COLO668 (cell line): ENCODE measurements at regions not wholly inside any gene's neighbourhood (a gene's known extent, or its start where the extent isn't known, plus 50 kb on each side); places are given as distances from the start of the nearest gene placed in this dataset.

ENCODE experiments used
- DNase-seq: peaks from one replicate; lab custom pipeline; 2025; ENCODE audit not compliant: unreplicated experiment; lab: John Stamatoyannopoulos, UW

DNA sequence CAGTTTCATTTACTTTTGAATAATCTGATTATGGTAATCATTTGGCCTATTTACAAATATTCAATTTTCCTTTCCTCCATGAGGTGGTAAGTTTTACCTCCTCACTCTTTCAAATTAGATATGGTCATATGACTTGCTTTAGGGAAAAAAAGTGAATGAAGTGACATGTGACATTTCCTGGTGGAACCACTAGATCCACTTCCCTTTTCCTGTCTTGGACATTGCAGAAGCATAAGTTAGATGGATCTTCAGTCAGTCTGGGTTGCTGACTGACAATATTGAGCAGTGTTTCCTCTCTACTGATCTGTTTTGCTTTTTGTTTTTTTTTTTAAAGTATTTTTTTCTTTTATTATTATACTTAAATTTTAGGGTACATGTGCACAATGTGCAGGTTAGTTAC, 481.1 kb upstream of the PTBP2 start:
- DNase-seq = no peak

DNA sequence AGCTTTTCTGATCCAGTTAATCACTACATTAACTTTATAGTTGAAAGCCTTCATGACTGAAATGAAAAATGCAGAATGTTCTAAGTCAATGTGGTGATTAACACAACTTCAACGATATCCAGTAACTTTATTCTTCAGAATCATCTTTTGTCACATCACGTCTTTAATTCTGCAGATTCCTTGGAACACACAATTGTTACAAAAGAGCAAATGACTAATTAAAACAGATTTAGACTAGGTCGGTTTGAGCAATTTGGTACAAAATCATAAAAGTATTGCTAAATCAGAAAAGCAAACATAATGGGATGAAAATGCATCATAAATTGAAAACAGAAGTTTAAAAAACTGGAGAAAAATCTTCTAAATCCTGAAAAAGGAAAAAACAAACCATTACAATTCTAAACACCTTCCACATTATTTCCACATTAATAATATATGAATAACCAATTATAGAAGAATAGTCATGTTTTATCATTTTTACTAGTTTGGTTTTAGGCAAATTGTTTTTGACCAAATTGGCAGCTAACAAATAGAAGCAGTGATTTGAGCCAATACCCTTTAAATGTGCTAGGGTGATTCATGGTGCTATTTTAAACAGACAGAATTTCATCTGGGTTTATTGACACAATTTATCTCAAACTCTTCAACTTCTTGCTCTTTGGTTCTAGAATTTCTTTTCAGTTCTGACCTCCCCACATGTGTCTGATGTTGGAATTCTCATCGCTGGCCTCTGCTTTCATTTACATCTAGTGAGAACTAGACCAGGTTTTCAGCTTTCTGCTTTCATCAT, 468.1 kb upstream of the PTBP2 start:
- no peak for DNase-seq

DNA sequence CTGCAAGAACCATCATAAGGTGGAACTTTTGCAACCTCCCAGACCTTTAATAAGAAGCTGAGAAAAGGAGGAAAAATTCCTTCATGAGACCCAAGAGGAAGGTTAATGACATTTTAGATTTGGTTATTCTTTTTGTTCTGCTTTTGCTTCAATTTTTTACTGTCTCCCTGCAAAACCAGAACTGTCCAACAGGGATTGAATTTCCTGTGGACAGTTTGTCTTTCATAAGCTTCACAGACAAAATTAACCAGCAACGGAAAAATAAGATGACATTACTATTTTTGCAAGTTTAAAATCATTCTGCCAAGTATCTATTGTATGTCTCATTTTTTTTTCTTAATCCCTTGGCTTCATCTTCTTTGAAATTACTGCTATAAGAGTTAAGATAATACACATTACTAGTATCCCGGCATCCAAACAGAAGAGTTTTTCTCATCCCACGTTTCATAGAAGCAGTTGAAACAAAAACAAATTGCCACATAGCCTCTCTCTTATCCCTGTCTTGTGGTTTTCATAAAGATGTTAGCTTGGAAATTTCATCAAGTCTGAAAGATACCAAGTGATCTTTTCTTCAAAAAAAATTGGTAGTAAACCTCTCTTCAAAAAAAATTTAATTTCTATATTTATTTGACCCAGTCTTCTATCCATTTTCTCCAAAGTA, 465.3 kb upstream of the PTBP2 start:
- no peak for DNase-seq

DNA sequence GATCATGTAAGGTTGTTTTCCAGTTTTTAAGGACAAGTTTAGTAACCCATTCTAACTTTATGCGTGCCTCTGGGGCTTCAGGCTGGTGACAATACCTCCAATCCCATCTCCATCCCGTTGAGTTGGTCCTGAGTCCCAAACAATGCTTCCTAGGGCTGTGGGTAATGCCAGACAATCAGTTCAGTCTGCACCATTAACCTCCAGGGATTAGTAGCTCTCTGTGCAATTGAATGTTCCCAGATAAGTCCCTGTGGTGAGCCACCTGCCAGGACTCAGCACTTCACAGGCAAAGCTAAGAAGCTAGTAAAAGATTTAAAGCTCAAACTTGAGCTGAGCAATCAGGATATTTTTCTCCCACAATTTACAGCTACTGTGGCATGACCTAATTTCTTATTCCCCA, 462.2 kb upstream of the PTBP2 start:
- DNase-seq = no peak

DNA sequence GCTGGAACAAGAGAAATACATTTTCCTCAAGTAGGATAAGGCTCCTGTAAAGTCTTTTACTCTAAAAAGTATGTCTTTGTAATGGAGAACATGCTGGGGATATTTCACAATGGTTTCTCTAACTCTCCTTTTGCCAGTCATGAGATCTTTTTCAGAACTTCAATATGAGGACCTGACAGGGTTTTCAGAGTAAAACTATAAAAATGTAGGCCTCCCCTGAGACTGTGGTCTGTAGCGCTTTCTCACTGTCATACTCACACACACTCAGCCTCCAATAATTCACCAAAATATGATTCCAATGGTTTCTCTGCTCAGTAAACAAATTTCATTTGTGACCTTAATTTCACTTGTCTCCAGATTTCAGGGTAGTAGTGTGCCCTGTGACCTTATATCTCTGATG, 440.1 kb upstream of the PTBP2 start:
- DNase-seq = no peak

DNA sequence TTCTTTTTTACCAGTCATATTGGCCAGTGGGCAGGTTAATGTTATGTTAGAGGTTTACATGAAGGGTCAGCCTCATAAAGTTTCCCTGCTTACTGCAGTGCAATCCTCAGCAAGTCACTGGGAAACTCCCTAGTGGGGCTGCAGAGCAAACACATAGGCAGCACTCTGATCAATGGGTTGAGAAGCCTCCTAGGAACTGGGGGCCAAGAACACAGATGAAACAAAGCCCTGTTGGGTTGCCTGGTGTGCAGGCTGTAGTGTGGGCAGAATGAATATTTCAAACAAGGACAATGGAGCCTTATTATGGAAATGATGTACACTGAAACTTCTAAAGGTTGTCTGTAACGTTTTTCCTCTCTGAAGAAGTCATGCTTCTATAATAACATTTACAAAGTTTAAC, 431.6 kb upstream of the PTBP2 start:
- no peak for DNase-seq

DNA sequence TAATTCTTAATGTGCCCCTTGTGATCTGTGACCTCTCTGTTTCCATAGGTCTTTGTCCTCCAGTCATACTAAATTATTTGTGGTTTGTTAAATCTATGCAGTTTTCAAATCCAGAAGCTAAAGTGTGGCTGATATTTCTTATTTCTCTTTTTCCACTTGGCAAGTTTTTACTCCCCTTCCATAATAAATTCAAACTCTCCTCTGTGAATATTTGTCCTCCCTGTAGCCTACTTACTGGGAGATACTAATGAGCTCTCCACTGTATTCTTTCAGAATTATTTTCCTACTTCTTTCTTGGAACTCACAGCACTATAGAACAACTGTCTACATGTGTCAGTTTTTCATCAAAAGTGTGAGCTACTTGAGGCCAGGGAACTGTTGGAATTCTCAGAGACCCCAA, 430.8 kb upstream of the PTBP2 start:
- no peak for DNase-seq

DNA sequence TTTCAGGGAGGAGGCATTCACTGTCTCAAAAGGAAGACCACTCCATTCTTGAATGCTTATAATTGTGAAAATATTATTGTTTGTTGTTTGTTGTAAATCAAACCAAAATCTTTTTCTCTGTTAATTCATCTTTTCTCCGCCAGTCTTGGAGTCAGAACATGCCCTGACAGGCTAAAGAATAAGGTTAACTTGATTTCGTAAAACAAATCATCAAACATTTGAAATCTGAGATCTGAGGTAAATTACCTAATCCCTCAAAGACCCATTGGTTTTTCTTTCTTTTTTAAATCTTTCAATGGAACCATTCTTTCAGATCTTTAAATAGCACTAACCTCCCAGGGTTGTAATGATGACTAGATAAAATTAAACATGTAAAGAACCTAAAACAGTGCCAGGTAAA, 430.1 kb upstream of the PTBP2 start:
- DNase-seq = no peak

DNA sequence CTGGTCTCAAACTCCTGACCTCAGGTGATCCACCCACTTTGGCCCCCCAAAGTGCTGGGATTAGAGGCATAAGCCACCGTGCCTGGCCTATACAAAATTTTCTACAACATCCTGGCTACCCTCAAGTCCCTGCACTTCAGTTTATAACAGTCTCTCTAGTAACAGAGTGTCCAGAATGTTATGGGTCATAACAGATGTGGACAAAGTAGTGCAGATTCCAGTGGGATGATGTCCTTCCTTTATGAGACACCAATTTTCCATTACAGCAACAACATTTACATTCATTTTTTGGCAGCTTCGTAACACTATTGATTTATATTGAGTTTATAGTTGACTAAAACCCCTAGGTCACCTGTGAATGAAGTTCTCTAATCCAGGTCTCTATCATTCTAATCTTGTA, 429.4 kb upstream of the PTBP2 start:
- DNase-seq = no peak

DNA sequence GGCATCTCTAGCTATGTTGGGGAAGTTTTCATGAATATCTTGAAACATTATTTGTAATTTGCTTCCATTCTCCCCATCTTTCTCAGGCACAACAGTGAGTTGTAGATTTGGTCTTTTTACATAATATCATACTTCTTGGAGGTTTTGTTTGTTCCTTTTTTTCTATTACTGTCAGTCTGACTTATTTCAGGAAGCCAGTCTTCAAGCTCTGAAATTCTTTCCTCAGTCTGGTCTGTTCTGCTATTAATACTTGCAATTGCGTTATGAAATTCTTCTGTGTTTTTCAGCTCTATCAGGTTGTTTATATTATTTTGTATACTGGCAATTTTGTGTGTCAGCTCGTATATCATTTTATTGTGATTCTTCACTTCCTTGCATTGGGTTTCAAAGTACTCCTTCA, 424.6 kb upstream of the PTBP2 start:
- no peak for DNase-seq

DNA sequence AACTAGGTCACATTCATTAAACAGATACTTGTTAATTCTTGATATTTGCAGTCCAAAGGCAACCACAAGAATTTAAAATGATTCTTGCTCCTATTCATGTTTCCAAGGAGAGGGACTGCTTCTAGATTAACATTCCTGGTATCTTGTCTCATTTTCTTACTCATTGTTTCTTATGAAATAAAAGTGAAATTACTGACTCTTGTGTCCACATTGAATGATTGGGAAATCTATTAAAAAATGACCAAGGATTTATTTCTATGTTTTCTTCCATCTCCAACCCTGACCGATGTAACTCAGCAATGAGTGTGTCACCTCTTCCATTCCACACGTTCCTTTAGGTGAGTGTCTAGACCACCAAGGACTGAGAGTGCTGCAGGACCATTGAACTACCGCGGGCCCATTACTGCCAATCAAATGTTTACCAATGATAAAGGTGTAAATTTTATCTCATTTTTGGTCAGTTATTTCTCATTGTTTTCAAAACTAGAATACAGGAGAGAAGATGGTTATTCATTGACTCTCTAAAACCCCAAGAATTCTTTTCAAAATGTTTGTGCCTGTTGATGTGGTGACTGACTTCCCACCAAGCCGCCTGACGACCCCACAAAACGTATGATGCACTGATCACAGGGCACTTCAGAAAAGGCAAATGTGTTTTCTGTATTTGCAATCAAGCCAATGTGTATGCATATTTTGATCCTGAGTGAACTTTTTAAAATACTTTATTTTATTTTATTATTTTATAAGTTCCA, 414.6 kb upstream of the PTBP2 start:
- no peak for DNase-seq

DNA sequence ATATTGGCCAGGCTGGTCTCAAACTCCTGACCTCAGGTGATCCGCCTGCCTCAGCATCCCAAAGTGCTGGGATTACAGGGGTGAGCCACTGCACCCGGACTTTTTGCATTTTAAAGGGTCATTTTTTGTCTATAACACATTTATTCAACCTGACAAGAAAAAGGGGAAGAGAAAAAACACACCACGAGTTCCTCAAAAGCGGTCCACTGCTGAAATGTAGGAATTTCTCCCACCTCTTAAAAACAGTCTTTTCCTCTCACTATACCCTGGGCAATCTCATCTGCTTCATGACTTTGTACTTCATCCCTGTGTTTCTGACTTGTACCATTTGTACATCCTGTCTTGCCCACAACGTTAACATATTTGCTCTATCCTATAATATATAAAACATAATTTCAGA, 413.3 kb upstream of the PTBP2 start:
- DNase-seq = no peak

DNA sequence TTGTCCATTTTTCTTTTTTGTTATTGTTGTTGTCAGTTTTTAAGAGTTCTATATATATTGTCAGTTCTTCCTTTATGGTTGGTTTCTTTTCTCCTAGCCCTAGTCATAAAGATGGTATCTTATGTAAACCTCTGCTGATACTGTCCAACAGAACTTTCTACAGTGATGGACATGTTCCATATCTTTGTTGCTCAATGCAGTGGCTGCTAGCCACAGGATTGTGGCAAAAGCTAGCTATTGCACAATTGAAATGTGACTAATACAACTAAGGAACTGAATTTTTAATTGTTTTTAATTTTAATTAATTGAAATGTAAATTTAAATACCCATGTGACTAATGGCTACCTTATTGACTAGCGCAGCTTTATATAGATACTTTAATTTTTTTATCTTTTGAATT, 411.8 kb upstream of the PTBP2 start:
- DNase-seq = no peak

DNA sequence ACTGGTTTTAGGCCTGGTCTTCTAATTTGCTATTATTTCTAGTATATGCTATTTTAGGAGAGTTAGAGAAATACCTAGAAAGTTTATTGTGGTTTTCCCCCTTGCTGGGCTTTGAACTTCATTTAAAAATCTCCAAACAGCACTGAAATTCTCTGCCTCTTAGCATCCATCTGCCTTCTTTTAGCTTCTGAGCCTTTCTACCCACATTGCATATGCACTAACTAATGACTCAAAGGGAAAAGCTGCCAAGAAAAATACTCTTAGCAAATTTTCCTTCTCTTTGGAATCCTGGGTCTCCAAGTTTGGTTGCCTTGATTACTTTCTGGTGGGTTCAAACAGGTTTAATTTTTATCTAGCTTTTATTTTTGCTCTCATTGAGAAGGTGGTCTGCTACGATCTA, 408.4 kb upstream of the PTBP2 start:
- DNase-seq = no peak

DNA sequence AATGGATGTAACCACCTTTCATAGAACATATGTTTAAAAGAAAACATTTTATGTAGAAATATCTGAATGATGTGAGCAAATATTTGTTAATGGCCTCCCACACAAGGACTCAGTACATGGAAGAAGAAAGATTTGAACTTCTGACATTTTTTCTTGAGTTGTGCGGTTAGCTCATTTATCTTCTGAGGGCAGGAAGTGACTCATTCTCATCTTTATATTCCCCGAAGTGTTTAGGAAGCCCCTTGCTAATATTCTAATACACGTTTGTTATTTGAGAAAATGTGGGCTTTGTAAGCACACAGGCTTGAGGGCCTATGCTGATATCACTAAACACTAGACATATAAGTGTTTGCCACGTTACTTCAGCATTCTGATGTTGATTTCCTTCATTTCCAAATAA, 392.5 kb upstream of the PTBP2 start:
- no peak for DNase-seq

DNA sequence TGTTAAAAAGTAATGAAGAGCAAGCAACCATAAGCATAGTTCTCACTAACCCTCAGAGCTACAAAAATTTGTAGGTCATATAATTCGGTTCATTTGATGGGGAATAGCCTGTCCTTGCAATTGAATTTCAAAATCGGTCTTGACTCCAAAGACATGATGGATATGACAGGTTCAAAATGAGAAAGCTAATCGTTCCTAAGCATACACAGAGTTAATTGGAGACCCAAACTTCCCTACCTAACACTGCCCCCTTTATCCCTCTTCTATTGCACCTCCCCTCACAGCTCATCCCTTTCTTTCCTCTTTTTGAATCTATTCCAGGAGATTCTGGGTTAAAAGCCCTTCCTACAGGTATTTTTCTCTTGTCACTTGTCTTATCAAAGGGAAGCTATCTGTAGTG, 390.0 kb upstream of the PTBP2 start:
- no peak for DNase-seq

DNA sequence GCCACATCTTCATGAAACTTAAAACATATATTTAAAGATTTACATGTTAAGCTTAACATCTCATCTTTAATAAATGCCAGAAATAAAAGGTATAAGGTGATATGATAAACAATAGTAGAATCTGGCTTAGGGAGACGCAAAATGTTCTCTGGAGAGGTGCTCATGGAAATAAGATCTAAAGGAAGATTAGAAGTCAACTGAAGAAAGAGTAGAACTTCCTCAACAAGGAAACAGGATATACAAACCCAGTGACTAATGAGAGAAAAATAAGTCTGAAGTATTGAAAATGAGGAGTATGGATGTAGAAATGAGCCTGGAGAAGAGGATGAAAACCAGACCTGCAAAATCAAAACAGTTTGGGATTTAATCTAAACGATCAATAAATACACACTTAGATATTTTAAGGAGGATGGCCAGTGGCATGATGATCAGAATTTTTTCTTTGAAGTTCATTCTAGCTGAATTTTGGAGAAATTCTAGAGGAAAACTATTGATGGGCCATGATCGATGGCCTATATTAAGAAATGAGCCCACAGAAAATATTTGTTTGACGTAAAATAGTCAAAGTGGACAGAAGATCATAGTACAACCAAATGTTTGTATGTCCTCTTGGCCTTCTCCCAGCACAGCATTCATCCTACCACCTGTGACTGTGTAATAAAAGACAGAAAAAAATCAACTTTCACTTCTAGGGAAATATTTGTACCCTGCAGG, 387.9 kb upstream of the PTBP2 start:
- DNase-seq = no peak

DNA sequence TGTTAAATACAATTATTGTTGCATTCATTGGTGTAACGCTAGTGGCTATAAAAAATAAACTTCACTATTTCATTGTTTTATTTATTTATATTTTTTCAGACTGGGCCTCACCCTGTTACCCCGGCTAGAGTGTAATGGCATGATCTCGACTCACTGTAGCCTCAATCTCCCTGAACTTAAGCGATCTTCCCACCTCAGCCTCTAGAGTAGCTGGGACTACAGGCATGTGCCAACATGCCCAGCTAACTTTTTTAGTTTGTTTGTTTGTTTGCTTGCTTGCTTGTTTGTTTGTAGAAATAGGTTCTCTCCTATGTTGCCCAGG, 387.4 kb upstream of the PTBP2 start:
- no peak for DNase-seq

DNA sequence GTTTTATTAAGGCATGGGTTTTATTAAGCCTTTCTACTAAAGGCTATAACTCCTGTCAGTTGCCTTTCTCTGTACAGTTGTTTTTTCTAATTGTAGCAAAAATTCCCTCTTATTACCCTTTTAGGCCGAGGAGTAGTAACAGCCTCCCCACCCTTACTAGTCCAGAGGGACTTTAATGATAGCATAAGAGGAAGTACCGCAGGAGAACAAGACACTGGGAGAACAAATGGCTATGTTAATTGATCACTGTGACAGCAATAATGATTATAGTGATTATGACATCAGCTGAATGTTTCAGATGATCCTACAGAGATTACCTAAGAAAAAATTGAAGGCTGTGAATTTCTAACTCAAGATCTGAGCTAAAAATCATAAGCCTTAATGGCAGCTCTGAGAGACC, 383.0 kb upstream of the PTBP2 start:
- DNase-seq = no peak

DNA sequence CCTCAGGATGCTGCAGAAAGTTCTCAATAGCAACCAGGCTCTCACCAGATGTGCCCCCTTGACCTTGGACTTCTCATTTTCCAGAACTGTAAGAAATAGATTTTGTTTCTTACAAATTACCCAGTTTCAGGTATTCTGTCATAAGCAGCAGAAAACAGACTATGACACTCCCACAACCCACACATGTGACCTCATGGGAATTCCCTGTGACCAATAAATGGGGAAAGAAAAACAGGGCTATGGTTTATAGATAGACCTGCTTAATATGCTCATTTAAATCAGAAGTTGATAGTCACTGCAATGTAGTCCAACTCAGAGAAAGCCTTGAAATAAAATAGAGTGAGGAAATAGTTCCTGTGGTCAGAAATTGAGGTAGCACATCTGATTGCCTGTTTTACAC, 380.9 kb upstream of the PTBP2 start:
- DNase-seq = no peak

DNA sequence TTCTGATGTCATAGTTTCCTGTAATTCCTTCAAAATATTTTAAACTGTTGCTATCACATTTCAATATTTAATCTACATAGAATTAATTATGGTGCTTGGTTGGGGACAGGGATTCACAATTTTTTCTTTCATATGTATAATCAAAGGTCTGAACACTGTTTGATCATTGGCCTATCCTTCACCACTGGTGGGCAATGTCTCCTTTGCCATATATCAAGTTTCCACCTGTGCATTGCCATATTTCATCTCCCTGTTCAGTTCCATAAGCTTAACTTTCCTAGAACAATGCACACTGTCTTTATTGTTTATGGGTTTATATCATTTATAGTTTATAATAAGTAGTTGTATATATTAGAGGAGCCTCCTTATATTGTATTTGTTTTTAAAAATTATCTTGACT, 374.9 kb upstream of the PTBP2 start:
- DNase-seq = no peak

DNA sequence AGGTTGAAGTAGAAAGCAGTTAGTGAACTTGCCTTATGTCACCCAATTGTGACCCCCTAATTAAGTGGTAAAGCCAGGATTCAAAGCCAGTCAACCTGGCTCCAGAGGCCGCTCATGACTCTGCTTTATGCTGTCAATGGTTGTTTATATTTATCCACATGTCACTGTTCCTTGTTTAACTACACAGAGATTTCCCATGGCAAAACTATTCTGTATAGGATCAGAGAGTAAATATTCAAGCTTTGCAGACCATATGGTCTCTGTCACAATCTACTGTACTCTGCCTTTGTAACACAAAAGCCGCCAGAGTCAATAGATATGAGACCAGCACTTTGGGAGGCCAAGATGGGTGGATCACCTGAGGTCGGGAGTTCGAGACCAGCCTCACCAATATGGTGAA, 371.7 kb upstream of the PTBP2 start:
- DNase-seq = no peak
